ENCODE measurements at regions not wholly inside any gene's neighbourhood (a gene's known extent, or its start where the extent isn't known, plus 50 kb on each side); places are given as distances from the start of the nearest gene placed in this dataset.

DNA sequence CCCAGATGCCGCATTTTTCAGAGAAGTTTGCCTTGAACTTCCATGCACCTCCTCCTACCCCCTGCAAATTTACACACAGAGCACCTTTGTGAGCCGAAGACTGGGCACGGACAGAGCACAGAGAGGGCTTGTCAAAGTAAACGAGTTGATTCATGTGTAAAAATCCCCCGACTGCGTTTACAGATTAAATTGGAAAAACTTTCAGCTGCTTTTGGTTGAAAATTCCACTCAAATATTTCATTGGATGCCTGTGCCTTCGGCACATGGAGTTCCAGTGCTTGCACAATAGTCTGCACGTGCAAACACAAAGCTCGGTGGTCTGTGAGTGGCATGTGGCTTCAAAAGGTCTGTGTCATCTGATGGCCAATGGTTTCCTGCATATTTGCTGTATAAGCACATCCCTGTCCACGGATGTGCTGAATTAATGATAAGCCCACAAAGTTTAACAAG, 177.5 kb downstream of the SETD4 start:
- intact Hi-C loops (cut with micrococcal nuclease), result no loop called here
- no peaks in the 10 kb centered on the region for H3K79me2 ChIP-seq (ENCODE audit: control insufficient read depth, insufficient read depth, low read length)
- DNase-seq (ENCODE audit: low read depth, low spot score), result no peak
- no peak overlapping the region for H3K27ac ChIP-seq (ENCODE audit: insufficient read depth, low read depth, low read length)
- no peaks in the 10 kb centered on the region for H3K36me3 ChIP-seq (ENCODE audit: control insufficient read depth in 2 of 2, extremely low read depth in 1 of 2, insufficient read depth in 2 of 2, low read length in 2 of 2)
- FAIRE-seq, result no peak
- H3K9me3 ChIP-seq (replicated peaks; ENCODE audit: control insufficient read depth, insufficient read depth, low read length), result no peaks in the 10 kb centered on the region
- H3K9me1 ChIP-seq (replicated peaks; ENCODE audit: control insufficient read depth, extremely low read depth, insufficient read depth, low read length), result no peaks in the 10 kb centered on the region
- no peak overlapping the region for H3K4me3 ChIP-seq (replicated peaks in 1 of 3; ENCODE audit: insufficient read depth in 1 of 3, low read depth in 1 of 3, low read length in 3 of 3)
- CTCF ChIA-PET, result no interaction called here
- H4K20me1 ChIP-seq (replicated peaks; ENCODE audit: control insufficient read depth, extremely low read depth, insufficient read depth, low read length), result no peaks in the 10 kb centered on the region
- POLR2A ChIA-PET, result no interaction called here
- H3K4me2 ChIP-seq (ENCODE audit: insufficient read depth, low read length), result no peak overlapping the region
- TF ChIP-seq GATA2 (IDR thresholded peaks at IDR 0.05; ENCODE audit: insufficient read depth, insufficient read length, low read depth, low read length), result no peak
- no peak for TF ChIP-seq MYC (IDR thresholded peaks at IDR 0.05; ENCODE audit: low read depth, low read length)
- no peak for TF ChIP-seq JUN (IDR thresholded peaks at IDR 0.05; ENCODE audit: borderline replicate concordance, insufficient read depth, insufficient read length, low read depth)
- no peak for TF ChIP-seq EZH2 (IDR thresholded peaks at IDR 0.05; ENCODE audit: borderline replicate concordance, low read depth, low read length, severe bottlenecking)
- TF ChIP-seq, protein P1, sequence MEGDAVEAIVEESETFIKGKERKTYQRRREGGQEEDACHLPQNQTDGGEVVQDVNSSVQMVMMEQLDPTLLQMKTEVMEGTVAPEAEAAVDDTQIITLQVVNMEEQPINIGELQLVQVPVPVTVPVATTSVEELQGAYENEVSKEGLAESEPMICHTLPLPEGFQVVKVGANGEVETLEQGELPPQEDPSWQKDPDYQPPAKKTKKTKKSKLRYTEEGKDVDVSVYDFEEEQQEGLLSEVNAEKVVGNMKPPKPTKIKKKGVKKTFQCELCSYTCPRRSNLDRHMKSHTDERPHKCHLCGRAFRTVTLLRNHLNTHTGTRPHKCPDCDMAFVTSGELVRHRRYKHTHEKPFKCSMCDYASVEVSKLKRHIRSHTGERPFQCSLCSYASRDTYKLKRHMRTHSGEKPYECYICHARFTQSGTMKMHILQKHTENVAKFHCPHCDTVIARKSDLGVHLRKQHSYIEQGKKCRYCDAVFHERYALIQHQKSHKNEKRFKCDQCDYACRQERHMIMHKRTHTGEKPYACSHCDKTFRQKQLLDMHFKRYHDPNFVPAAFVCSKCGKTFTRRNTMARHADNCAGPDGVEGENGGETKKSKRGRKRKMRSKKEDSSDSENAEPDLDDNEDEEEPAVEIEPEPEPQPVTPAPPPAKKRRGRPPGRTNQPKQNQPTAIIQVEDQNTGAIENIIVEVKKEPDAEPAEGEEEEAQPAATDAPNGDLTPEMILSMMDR (IDR thresholded peaks at IDR 0.05; ENCODE audit: extremely low read depth in 1 of 2, insufficient read depth in 1 of 2, low read depth in 1 of 2, low read length in 2 of 2), result no peak
- H3K9ac ChIP-seq (replicated peaks; ENCODE audit: extremely low read depth, insufficient read depth, low read length), result no peak overlapping the region
- dilution Hi-C loops (cut with MboI; ENCODE audit: extremely low pct_ligation_motif_present, low sequenced_read_pairs), result no loop called here
- no peaks in the 10 kb centered on the region for H3K4me1 ChIP-seq (ENCODE audit: control insufficient read depth, extremely low read depth, insufficient read depth, low read length)
- BruUV-seq (replicated peaks), result no TSS peak
- peaks cover 15 to 27% of the 10 kb centered on the region in 2 experiments for H3K27me3 ChIP-seq (ENCODE audit: control insufficient read depth in 2 of 2, insufficient read depth in 2 of 2, low read length in 2 of 2)
- no peak overlapping the region for H2AFZ ChIP-seq (ENCODE audit: low read depth, low read length)

DNA sequence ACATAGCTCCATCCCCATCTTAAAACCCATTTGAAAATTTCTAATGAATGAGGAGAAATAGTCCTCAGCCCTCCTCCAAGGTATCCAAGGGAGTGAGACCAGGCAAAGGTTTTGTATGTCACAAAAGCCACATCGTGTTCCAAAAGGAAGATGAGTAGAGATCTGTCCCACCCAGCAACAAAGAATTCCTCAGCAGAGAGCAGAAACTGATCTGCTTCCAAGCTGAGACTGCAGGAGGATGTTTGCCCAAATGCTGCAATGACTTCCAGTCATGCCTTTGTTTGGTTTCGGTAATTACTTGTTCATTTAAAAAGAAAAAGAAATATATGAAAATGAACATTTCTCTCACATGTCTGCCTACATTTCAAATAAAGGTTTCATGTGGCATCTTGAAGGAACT, 186.9 kb downstream of the SETD4 start:
- H3K9ac ChIP-seq (replicated peaks; ENCODE audit: extremely low read depth, insufficient read depth, low read length), result no peak overlapping the region
- no peak overlapping the region for H3K4me3 ChIP-seq (replicated peaks in 1 of 3; ENCODE audit: insufficient read depth in 1 of 3, low read depth in 1 of 3, low read length in 3 of 3)
- dilution Hi-C loops (cut with MboI; ENCODE audit: extremely low pct_ligation_motif_present, low sequenced_read_pairs) (no loop called here), intact Hi-C loops (cut with micrococcal nuclease) (no loop called here)
- H3K4me2 ChIP-seq (ENCODE audit: insufficient read depth, low read length), result no peak overlapping the region
- BruUV-seq (replicated peaks), result no TSS peak
- H4K20me1 ChIP-seq (replicated peaks; ENCODE audit: control insufficient read depth, extremely low read depth, insufficient read depth, low read length), result no peaks in the 10 kb centered on the region
- H3K9me3 ChIP-seq (replicated peaks; ENCODE audit: control insufficient read depth, insufficient read depth, low read length), result no peaks in the 10 kb centered on the region
- ChIA-PET POLR2A (no interaction called here), CTCF (interaction anchor here (1.5 kb wide), 1 partner anchor 33 kb away, joined by 5 read pairs; no protein-coding TSS in a partner anchor)
- no peak overlapping the region for H3K27ac ChIP-seq (ENCODE audit: insufficient read depth, low read depth, low read length)
- no peaks in the 10 kb centered on the region for H3K9me1 ChIP-seq (replicated peaks; ENCODE audit: control insufficient read depth, extremely low read depth, insufficient read depth, low read length)
- TF ChIP-seq JUN (IDR thresholded peaks at IDR 0.05; ENCODE audit: borderline replicate concordance, insufficient read depth, insufficient read length, low read depth), result no peak
- FAIRE-seq (no peak), DNase-seq (ENCODE audit: low read depth, low spot score) (no peak)
- H3K36me3 ChIP-seq (ENCODE audit: control insufficient read depth in 2 of 2, extremely low read depth in 1 of 2, insufficient read depth in 2 of 2, low read length in 2 of 2), result no peaks in the 10 kb centered on the region
- peaks cover 14% of the 10 kb centered on the region in 2 experiments for H3K27me3 ChIP-seq (ENCODE audit: control insufficient read depth in 2 of 2, insufficient read depth in 2 of 2, low read length in 2 of 2)
- no peaks in the 10 kb centered on the region for H3K79me2 ChIP-seq (ENCODE audit: control insufficient read depth, insufficient read depth, low read length)
- no peaks in the 10 kb centered on the region for H3K4me1 ChIP-seq (ENCODE audit: control insufficient read depth, extremely low read depth, insufficient read depth, low read length)
- H2AFZ ChIP-seq (ENCODE audit: low read depth, low read length), result no peak overlapping the region

Measured in endothelial cell of umbilical vein (primary cell).